GM23338 (cell line): ENCODE measurements at regions not wholly inside any gene's neighbourhood (a gene's known extent, or its start where the extent isn't known, plus 50 kb on each side); places are given as distances from the start of the nearest gene placed in this dataset.
A peak's percentile ranks its signal among the peaks of the same experiment; 100 is the strongest.

Experiments used
- CREB1 ChIP-seq: fragments of 250-450 bp; sonication (Bioruptor Pico); IDR thresholded peaks from 2 replicates; pipeline ENCODE4 v1.5.0; 2020; ENCODE audit warnings: low read depth, mild to moderate bottlenecking, moderate library complexity
- CTCF ChIP-seq, 2 experiments: fragments of 200-600 bp in 1 of 2; sonication (generic) in 1 of 2; conservative IDR thresholded peaks; 2 replicates each; pipeline versions ENCODE4 v1.5.1 to v1.6.1; 2016 to 2017; ENCODE audit warnings: antibody characterized with exemption in 2 of 2, low read depth in 2 of 2, mild to moderate bottlenecking in 2 of 2, moderate library complexity in 1 of 2
- EZH2 ChIP-seq: fragments of 200-600 bp; sonication (generic); IDR thresholded peaks from one replicate; pipeline ENCODE4 v1.8.0; 2017; ENCODE audit warnings: antibody characterized with exemption, mild to moderate bottlenecking, low read depth; ENCODE audit not compliant: unreplicated experiment
- EZH2phosphoT487 ChIP-seq: fragments of 200-600 bp; sonication (generic); IDR thresholded peaks from one replicate; pipeline ENCODE4 v1.8.1; 2018; ENCODE audit warnings: antibody characterized with exemption; ENCODE audit not compliant: unreplicated experiment
- JUNB ChIP-seq: IDR thresholded peaks from one replicate; pipeline ENCODE4 v1.6.1; 2016; ENCODE audit warnings: antibody characterized with exemption; ENCODE audit not compliant: unreplicated experiment
- NANOG ChIP-seq: IDR thresholded peaks from 2 replicates; pipeline ENCODE4 v1.6.1; 2016; ENCODE audit warnings: antibody characterized with exemption, borderline replicate concordance
- POLR2AphosphoS5 ChIP-seq: IDR thresholded peaks from 2 replicates; pipeline ENCODE4 v1.6.1; 2016; ENCODE audit warnings: antibody characterized with exemption, low read depth
- REST ChIP-seq: IDR thresholded peaks from one replicate; pipeline ENCODE4 v1.6.1; 2018; ENCODE audit warnings: antibody characterized with exemption; ENCODE audit not compliant: unreplicated experiment
- STAT1 ChIP-seq: IDR thresholded peaks from one replicate; pipeline ENCODE4 v1.6.1; 2016; ENCODE audit warnings: antibody characterized with exemption; ENCODE audit not compliant: unreplicated experiment
- ZNF114 ChIP-seq: fragments of 250-450 bp; sonication (Bioruptor Pico); IDR thresholded peaks from 2 replicates; pipeline ENCODE4 v1.5.0; 2020; ENCODE audit warnings: mild to moderate bottlenecking, moderate library complexity
- ZNF462 ChIP-seq: fragments of 250-450 bp; sonication (Bioruptor Pico); IDR thresholded peaks from 2 replicates; pipeline ENCODE4 v1.5.0; 2020; ENCODE audit warnings: mild to moderate bottlenecking, moderate library complexity

- TF ChIP-seq CTCF (conservative IDR thresholded peaks at IDR 0.05; ENCODE audit: low read depth in 2 of 2): no peak
- TF ChIP-seq POLR2AphosphoS5: peak; percentile 84
- TF ChIP-seq EZH2: no peak
- no peak for TF ChIP-seq REST
- TF ChIP-seq EZH2phosphoT487: no peak
- no peak for TF ChIP-seq CREB1 (CRISPR knock-in tag)
- TF ChIP-seq NANOG: peak; percentile 100
- TF ChIP-seq STAT1: no peak
- no peak for TF ChIP-seq JUNB
- no peak for TF ChIP-seq ZNF462 (CRISPR knock-in tag)
- TF ChIP-seq ZNF114 (CRISPR knock-in tag): no peak
Measured at GRCh38 chr6:91298543-91299145, 711.8 kb upstream of the MAP3K7 start.
